Right lobe of liver (tissue), 4 donors: ENCODE measurements at regions not wholly inside any gene's neighbourhood (a gene's known extent, or its start where the extent isn't known, plus 50 kb on each side); places are given as distances from the start of the nearest gene placed in this dataset.

ENCODE experiments used
- POLR2A ChIP-seq: fragments of 450-650 bp; IDR thresholded peaks from one replicate; pipeline ENCODE4 v1.6.1; 2017; ENCODE audit warnings: antibody characterized with exemption, mild to moderate bottlenecking
- TF ChIP-seq, protein P1 (sequence below), 4 donors: fragments of 200-600 bp in 3 of 4; fragments of 450-650 bp in 1 of 4; IDR thresholded peaks; one replicate each; pipeline versions ENCODE4 v1.5.1 to v1.8.0; 2016 to 2022; ENCODE audit warnings: antibody characterized with exemption in 4 of 4, mild to moderate bottlenecking in 2 of 4
- donor health status: DM: no; HTN: no; CAD: no.
- donor health status: DM: no; HTN: no; CAD: no.
- donor health status: DM: no; HTN: yes; CAD: no.

DNA sequence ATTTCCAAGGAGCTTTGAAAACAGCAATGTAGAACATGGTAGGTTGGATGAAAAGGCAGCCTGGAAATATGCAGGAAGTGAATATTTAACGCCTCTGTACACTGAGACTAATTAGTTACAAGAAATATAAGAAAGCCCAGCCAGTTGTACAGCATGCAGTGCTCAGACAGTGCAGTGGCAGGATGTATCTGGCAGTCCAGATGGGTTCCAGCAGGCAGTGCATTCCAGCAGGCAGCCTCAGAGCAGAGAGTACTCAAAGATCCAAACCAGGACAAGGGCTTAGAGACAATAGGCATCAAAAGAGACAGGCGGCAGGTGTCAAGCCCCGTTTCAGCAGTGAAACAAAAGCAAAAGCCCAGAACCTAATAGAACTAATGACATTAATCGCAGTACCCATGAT lies 2776.3 kb downstream of the PCDH9 start:
- TF ChIP-seq, protein P1, sequence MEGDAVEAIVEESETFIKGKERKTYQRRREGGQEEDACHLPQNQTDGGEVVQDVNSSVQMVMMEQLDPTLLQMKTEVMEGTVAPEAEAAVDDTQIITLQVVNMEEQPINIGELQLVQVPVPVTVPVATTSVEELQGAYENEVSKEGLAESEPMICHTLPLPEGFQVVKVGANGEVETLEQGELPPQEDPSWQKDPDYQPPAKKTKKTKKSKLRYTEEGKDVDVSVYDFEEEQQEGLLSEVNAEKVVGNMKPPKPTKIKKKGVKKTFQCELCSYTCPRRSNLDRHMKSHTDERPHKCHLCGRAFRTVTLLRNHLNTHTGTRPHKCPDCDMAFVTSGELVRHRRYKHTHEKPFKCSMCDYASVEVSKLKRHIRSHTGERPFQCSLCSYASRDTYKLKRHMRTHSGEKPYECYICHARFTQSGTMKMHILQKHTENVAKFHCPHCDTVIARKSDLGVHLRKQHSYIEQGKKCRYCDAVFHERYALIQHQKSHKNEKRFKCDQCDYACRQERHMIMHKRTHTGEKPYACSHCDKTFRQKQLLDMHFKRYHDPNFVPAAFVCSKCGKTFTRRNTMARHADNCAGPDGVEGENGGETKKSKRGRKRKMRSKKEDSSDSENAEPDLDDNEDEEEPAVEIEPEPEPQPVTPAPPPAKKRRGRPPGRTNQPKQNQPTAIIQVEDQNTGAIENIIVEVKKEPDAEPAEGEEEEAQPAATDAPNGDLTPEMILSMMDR (IDR thresholded peaks at IDR 0.05), result no peak
- TF ChIP-seq POLR2A, result no peak
